NOMO-1 treated with DMSO at 0.1 percent for 48 hours (cell line): ENCODE measurements at regions not wholly inside any gene's neighbourhood (a gene's known extent, or its start where the extent isn't known, plus 50 kb on each side); places are given as distances from the start of the nearest gene placed in this dataset.

Source experiments
- DNase-seq: peaks from one replicate; lab custom pipeline; 2025; ENCODE audit not compliant: unreplicated experiment; lab: John Stamatoyannopoulos, UW

DNA sequence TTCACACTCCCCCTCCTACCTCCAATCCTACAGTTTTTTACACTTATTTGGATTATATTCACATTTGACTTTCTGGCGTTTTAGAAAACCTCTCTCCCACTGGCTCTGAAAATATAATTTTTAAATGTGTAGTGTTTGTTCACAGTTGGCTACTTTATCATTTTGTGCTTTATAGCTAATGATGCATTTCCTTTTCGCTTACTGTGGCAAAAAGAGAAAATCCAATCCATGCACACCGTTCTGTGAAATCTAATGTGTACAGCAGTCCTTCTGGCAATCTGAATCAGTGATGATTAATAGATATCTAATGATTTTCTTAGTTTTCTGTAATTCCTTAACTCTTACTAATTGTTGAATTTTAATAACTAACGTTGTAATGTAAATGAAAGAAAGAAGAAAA is 271.5 kb downstream of the ARAP2 start:
- DNase-seq, result no peak

DNA sequence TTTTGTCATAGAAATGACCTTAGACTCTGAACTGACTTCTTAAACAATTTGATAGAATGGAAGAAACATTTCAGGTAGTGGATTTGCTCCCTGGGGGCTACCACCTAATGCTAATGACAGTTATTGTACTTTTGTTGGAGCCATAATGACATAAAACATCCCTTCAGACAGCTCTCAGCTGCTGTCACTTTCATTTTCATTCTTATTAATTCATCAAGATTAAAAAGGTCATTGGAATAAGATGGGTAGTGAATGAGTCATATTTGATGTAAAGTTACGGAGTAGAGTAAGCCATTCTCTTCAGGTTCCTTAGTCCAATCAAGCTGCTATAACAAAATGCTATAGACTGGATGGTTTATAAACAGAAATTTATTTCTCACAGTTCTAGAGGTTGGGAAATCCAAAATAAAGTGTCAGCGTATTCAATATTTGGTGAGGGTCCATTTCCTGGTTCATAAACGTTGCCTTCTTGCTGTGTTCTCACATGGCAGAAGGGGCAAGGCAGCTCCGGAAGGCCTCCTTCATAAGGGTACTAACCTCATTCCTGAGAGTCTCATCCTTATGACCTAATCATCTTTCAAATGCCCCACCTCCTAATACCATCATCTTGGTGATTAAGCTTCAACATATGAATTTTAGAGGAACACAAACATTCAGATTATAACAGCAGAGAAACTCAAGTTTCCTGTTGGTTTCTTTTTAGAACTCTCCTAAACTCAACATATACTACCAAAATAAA is 268.5 kb downstream of the ARAP2 start:
- no peak for DNase-seq

DNA sequence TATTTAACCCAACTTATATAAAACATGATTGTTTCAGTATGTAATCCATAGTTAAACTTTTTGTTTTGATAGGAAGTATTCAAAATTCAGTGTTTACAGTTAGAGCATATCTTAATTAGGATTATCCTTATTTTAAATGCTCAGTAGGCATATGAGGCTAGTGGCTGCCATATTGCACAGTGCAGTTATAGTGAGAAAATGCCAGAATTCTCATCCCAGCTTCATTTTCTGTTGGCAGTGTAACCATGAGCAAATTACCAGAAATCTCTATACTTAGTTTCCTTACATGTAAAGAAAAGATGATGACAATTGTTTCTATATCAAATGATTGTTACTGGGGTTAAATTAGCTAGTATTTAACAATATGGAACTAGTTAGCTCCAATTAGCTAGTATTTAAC is 265.8 kb downstream of the ARAP2 start:
- no peak for DNase-seq

DNA sequence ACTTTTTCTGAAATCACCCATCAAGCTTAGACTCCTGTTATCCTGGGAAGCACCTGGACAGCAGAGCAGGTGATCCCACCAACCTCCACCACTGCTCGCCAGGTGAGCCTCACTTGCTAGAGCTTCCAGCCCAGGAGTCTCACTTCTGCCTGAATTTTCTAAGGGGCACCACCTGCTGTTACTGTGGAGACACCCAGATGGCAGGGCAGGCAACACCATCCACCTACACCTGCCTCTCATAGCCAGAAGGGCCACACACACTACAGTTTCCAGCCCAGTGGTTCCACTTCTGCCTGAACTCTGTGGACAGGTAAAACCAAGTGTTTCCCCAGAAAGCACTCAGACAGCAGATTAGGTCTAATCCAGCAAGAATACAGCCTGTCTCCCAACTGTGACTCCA is 262.0 kb downstream of the ARAP2 start:
- no peak for DNase-seq

DNA sequence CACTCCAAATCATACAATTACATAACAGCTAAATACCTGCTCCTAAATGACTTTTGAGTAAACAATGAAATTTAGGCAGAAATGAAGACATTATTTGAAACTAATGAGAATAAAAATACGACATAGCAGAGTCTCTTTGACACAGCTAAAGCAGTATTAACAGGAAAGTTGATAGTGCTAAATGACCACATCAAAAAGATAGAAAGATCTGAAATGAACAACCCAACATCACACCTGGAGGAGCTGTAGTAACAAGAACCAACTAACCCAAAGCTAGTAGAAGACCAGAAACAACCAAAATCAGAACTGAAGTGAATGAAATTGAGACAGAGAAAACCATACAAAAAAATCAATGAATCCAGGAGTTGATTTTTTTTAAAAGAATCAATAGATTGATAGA is 257.8 kb downstream of the ARAP2 start:
- no peak for DNase-seq

DNA sequence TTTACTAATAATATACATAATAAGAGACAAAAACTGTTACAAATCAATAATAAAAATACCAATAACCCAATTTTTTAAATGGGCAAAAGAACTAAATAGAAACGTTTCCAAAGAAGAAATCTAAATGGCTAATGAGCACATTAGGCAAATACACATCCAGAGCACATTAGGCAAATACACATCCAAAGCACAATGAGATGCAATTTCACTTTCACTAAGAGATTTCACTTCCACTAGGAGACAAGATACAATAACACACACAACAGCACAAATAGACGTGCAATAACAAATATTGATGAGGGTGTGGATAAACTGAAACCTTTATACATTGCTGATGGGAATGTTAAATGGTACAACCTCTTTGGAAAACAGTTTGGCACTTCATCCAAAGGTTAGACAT is 250.7 kb downstream of the ARAP2 start:
- DNase-seq, result no peak

DNA sequence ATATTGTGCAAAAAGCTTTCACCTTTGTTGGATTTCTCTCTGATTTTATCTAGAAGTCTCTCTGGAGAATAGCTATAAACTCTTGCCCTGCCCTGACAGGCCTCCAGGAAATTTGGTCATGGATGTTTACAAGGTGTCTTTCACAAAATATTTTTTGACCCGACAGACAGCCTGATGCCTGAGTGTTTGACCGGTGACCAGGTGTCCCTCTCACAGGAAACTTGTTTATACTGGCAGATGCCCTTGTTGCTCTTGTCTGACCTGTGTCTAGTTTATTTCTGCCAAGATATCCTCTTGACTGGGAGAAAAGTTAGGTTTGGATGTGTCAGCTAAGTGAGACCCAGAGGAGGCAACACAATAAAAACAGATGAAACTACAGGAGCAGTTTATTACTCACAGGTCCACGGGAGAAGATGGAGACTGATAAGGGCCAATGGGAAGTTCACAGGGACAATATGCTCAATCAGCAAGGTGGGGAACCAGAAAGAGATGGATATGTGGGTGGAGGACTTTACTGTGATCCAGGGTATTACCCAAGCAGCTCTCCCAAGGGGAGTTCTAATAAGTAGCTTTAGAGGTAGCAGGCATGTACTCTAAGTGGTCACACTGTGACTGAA is 243.3 kb downstream of the ARAP2 start:
- DNase-seq, result no peak

DNA sequence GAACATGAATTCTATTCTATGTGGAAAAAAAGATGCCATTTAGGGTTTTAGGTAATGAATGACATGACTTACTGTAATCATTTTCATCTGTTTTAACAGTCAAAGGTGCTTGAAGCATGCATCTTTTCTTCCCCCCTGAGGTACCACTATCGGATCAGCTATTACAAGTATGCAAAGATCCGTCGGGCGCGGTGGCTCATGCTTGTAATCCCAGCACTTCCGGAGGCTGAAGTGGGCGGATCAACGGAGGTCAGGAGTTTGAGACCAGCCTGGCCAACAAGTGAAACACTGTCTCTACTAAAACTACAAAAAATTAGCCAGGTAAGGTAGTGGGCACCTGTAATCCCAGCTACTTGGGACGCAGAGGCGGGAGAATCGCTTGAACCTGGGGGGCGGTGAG is 241.3 kb downstream of the ARAP2 start:
- no peak for DNase-seq

DNA sequence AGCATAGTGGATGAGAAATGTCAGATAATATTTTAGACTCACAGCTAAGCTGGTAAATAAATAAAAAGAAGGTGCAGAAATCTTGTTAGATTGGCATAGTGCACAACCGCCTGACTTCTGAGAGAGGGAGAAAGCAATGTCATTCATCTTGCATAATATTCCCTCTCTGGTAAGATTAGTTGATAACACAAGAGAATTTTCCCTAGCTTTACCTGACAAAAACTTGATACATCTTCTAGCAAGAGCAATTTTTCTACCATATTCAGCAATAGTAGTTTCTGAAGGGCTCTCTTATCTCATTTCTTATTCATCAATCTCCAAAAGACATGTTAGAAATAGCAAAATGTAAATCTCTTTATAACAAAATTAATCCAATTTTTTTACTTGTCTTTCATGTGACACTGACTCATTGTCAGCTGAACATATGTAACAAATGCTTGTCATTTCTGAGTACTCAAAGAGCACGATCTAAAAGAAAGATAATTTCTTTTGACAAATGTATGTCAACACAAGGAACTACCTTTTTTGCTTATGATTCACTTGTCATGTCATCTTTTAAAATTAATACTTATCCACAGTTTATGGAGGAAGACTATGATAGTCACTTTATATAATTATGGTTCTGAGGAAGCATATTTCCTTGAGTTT is 240.0 kb downstream of the ARAP2 start:
- DNase-seq, result no peak

DNA sequence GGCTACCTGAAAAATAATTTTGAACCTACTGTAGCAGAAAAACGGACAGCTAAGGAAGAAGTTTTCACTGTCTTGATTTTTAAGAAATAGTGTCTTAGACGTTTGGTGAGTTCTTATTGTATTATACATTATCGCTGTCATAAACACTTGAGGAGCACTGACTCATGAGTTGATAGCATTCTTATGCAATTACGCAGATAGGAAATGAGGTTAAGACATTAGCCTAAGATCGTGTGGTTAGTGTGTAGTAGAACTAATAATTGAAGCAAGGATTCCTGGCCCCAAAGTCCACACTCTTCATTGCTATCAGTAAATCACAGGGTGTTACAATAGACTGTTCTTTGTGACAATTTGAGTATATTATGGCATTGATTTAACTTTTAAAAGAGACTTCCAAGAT is 238.1 kb downstream of the ARAP2 start:
- no peak for DNase-seq

DNA sequence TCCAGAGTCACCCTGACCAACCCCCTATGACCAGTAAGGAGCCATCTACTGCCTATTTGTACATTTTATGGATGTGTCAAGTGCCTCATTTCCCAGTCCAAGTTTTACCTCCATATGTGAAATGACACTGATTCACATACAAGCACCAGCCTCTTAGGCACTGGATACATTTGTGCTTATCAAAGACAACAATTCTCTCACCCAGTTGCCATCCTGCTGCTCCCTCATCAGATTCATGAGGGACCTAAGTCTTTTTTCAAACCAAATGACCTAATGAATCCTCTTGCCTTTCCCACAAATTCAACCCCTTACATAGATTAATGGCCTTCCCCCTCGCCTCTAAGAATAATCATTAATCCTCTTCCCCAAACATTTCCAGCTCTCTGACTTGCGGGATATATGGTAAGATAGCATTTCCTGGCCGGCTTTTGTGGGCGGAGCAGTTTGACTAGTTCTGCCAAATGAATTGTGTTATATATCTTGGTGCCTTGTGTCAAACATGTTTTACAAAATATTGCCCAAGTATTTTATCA is 233.9 kb downstream of the ARAP2 start:
- no peak for DNase-seq

DNA sequence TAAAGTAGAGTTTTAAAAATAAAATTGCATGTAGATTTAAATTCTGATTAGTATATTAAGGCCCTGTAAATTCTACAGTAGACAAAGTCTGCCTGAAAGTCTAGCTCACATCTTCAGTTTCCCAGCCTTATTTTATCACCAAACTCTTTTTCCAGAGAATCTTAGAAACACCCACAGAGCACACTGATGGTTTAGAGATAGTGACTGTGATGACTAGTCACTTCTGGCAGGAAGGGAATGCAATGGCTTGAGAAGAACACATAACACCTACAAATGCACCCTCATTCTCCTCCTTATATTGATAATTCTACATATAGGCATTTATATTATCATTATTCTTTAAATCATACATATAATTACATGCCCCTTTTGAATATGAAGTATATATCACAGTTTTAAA is 232.9 kb downstream of the ARAP2 start:
- DNase-seq, result no peak

DNA sequence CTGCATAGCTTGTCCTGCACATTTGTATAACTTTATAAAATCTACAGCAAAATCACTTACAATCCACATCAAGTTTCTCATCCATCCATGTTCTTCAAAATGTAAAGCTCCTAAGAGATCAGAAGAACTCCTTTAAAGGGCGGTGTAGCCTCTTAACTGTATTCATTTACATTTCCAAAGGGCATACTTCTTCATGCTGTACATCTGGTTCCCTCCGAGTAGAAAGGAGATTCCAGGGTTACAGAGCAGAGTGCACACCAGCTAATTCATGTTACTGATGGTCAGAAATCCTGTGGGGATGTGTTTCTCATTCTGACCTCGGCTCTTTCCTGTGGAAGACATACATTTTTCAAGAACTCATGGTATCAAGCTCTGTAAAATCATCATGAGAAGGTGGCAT is 231.8 kb downstream of the ARAP2 start:
- DNase-seq, result no peak

DNA sequence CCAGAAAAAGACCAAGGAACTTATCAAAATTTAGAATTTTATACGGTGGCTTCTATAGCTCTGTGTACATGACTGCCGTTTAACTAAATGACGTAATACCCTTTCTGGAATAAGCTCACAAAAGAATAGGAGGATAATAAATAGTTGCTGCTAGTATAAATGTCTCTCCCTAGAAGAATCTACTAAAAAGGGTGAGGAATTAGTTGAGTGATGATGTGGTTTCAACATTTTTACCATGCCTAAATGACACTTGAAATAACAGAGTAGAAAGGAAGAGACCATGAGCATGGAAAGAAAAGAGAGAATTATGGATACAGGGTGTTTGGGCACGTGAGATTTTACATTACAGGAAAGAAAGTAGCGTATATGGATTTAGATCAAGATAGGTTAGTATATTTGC is 231.1 kb downstream of the ARAP2 start:
- no peak for DNase-seq
